Ovary (tissue), 3 donors: ENCODE measurements at regions not wholly inside any gene's neighbourhood (a gene's known extent, or its start where the extent isn't known, plus 50 kb on each side); places are given as distances from the start of the nearest gene placed in this dataset.

Experiments used
- EP300 ChIP-seq: sonication (generic); formaldehyde crosslinking; IDR thresholded peaks from one replicate; pipeline ENCODE4 v1.6.1; 2017; ENCODE audit warnings: antibody characterized with exemption
- POLR2A ChIP-seq: fragments of 450-650 bp; IDR thresholded peaks from one replicate; pipeline ENCODE4 v1.6.1; 2017; ENCODE audit warnings: antibody characterized with exemption, mild to moderate bottlenecking, moderate library complexity
- TF ChIP-seq, protein P1 (sequence below), 3 donors: fragments of 450-650 bp in 2 of 3; fragments of 200-600 bp in 1 of 3; IDR thresholded peaks; one replicate each; pipeline versions ENCODE4 v1.5.1 to v1.8.0; 2016 to 2022; ENCODE audit warnings: antibody characterized with exemption in 3 of 3, mild to moderate bottlenecking in 1 of 3
- donor health status: DM: no; HTN: no; CAD: no.

DNA sequence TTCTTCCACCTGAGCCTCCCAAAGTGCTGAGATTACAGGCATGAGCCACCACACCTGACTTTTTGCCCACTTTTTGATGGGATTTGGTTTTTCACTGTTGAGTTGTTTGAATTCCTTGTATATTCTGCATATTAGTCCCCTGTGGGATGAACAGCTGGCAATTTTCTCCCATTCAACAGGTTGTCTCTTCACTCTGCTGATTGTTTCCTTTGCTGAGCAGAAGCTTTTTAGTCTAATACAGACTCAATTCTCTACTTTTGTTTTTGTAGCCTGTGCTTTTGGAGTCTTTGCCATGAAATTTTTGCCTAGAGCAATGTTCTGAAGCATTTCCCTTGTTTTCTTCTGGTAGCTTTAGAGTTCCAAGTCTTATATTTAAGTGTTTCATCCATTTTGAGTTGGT is 62.7 kb upstream of the MFGE8 start:
- TF ChIP-seq, protein P1, sequence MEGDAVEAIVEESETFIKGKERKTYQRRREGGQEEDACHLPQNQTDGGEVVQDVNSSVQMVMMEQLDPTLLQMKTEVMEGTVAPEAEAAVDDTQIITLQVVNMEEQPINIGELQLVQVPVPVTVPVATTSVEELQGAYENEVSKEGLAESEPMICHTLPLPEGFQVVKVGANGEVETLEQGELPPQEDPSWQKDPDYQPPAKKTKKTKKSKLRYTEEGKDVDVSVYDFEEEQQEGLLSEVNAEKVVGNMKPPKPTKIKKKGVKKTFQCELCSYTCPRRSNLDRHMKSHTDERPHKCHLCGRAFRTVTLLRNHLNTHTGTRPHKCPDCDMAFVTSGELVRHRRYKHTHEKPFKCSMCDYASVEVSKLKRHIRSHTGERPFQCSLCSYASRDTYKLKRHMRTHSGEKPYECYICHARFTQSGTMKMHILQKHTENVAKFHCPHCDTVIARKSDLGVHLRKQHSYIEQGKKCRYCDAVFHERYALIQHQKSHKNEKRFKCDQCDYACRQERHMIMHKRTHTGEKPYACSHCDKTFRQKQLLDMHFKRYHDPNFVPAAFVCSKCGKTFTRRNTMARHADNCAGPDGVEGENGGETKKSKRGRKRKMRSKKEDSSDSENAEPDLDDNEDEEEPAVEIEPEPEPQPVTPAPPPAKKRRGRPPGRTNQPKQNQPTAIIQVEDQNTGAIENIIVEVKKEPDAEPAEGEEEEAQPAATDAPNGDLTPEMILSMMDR (IDR thresholded peaks at IDR 0.05): no peak
- TF ChIP-seq EP300 (no peak), POLR2A (no peak)
